Vagina (tissue), 2 donors: ENCODE measurements at regions not wholly inside any gene's neighbourhood (a gene's known extent, or its start where the extent isn't known, plus 50 kb on each side); places are given as distances from the start of the nearest gene placed in this dataset.

Experiments used
- DNase-seq, 2 donors: peaks; one replicate each; pipeline ENCODE4 v3.0.0-alpha.2; 2017; ENCODE audit errors: extremely low spot score in 2 of 2
- H3K27ac ChIP-seq: fragments of 200-600 bp; sonication (generic); one replicate; pipeline ENCODE4 v1.5.1; 2019
- H3K27me3 ChIP-seq: fragments of 200-600 bp; sonication (generic); one replicate; pipeline ENCODE4 v1.5.1; 2019
- H3K36me3 ChIP-seq, 2 donors: fragments of 200-600 bp; sonication (generic); one replicate each; pipeline ENCODE4 v1.5.1; 2017 to 2019
- H3K4me1 ChIP-seq: fragments of 200-600 bp; sonication (generic); one replicate; pipeline ENCODE4 v1.5.1; 2019
- H3K4me3 ChIP-seq, 2 donors: fragments of 200-600 bp; sonication (generic); 1 replicate in 1 of 2; 2 replicates in 1 of 2; pipeline ENCODE4 v1.5.1; 2016 to 2019
- H3K9me3 ChIP-seq: fragments of 200-600 bp; sonication (generic); one replicate; pipeline ENCODE4 v1.5.1; 2019
- CTCF ChIP-seq, 3 experiments: fragments of 450-650 bp in 2 of 3; fragments of 200-600 bp in 1 of 3; sonication (generic) in 1 of 3; IDR thresholded peaks; one replicate each; pipeline ENCODE4 v1.5.1; 2017 to 2019; ENCODE audit warnings: antibody characterized with exemption in 3 of 3, mild to moderate bottlenecking in 2 of 3, moderate library complexity in 2 of 3
- POLR2A ChIP-seq, 2 donors: fragments of 450-650 bp; IDR thresholded peaks; one replicate each; pipeline ENCODE4 v1.6.1; 2017; ENCODE audit warnings: antibody characterized with exemption in 2 of 2, mild to moderate bottlenecking in 2 of 2, moderate library complexity in 2 of 2
- POLR2AphosphoS5 ChIP-seq, 2 donors: sonication (generic); formaldehyde crosslinking; IDR thresholded peaks; one replicate each; pipeline ENCODE4 v1.9.0; 2017; ENCODE audit warnings: antibody characterized with exemption in 2 of 2, mild to moderate bottlenecking in 2 of 2, low read depth in 1 of 2; ENCODE audit not compliant: insufficient read depth in 1 of 2
- intact Hi-C: fragments of 100-400 bp; cut with DNase I; formaldehyde crosslinking; loops from one replicate; pipeline ENCODE4 v1.15.1; 2023

- DNase-seq = no peak
- Histone ChIP-seq H3K27ac (no peak overlapping the region), H3K4me1 (no peaks in the 10 kb centered on the region), H3K4me3 (no peak overlapping the region), H3K36me3 (no peaks in the 10 kb centered on the region), H3K27me3 (no peaks in the 10 kb centered on the region), H3K9me3 (no peaks in the 10 kb centered on the region)
- TF ChIP-seq CTCF (IDR thresholded peaks at IDR 0.05) = no peak
- TF ChIP-seq POLR2A (IDR thresholded peaks at IDR 0.05) = no peak
- no peak for TF ChIP-seq POLR2AphosphoS5 (IDR thresholded peaks at IDR 0.05; ENCODE audit: insufficient read depth in 1 of 2, low read depth in 1 of 2)
- intact Hi-C loops = no loop called here
Observed at GRCh38 chr6:2396042-2396657, 150.7 kb upstream of the GMDS start.

GRCh38 chr6:2388554-2389324 is 143.3 kb upstream of the GMDS start:
- intact Hi-C loops = no loop called here
- no peak overlapping the region for H3K4me3 ChIP-seq
- TF ChIP-seq POLR2AphosphoS5 (IDR thresholded peaks at IDR 0.05; ENCODE audit: insufficient read depth in 1 of 2, low read depth in 1 of 2) (no peak), POLR2A (IDR thresholded peaks at IDR 0.05) (no peak), CTCF (IDR thresholded peaks at IDR 0.05) (no peak)
- H3K36me3 ChIP-seq = no peaks in the 10 kb centered on the region
- no peaks in the 10 kb centered on the region for H3K9me3 ChIP-seq
- no peak overlapping the region for H3K27ac ChIP-seq
- H3K27me3 ChIP-seq = no peaks in the 10 kb centered on the region
- H3K4me1 ChIP-seq = no peaks in the 10 kb centered on the region
- DNase-seq = no peak

GRCh38 chr6:2387445-2387844 is 142.0 kb upstream of the GMDS start:
- TF ChIP-seq POLR2A (IDR thresholded peaks at IDR 0.05) (no peak), CTCF (IDR thresholded peaks at IDR 0.05) (no peak), POLR2AphosphoS5 (IDR thresholded peaks at IDR 0.05; ENCODE audit: insufficient read depth in 1 of 2, low read depth in 1 of 2) (no peak)
- no peak overlapping the region for H3K4me3 ChIP-seq
- intact Hi-C loops = no loop called here
- DNase-seq = no peak
- no peaks in the 10 kb centered on the region for H3K4me1 ChIP-seq
- H3K27ac ChIP-seq = no peak overlapping the region
- no peaks in the 10 kb centered on the region for H3K9me3 ChIP-seq
- no peaks in the 10 kb centered on the region for H3K27me3 ChIP-seq
- no peaks in the 10 kb centered on the region for H3K36me3 ChIP-seq

GRCh38 chr6:2385471-2385983 is 140.1 kb upstream of the GMDS start:
- Histone ChIP-seq H3K9me3 (no peaks in the 10 kb centered on the region), H3K36me3 (no peaks in the 10 kb centered on the region), H3K4me3 (no peak overlapping the region), H3K27ac (no peak overlapping the region), H3K4me1 (no peaks in the 10 kb centered on the region), H3K27me3 (no peaks in the 10 kb centered on the region)
- intact Hi-C loops = no loop called here
- no peak for TF ChIP-seq POLR2AphosphoS5 (IDR thresholded peaks at IDR 0.05; ENCODE audit: insufficient read depth in 1 of 2, low read depth in 1 of 2)
- no peak for TF ChIP-seq POLR2A (IDR thresholded peaks at IDR 0.05)
- TF ChIP-seq CTCF (IDR thresholded peaks at IDR 0.05) = no peak
- DNase-seq = no peak

- TF ChIP-seq POLR2AphosphoS5 (IDR thresholded peaks at IDR 0.05; ENCODE audit: insufficient read depth in 1 of 2, low read depth in 1 of 2) = no peak
- TF ChIP-seq POLR2A (IDR thresholded peaks at IDR 0.05) = no peak
- TF ChIP-seq CTCF (IDR thresholded peaks at IDR 0.05) = no peak
- Histone ChIP-seq H3K9me3 (no peaks in the 10 kb centered on the region), H3K27ac (no peak overlapping the region), H3K36me3 (no peaks in the 10 kb centered on the region), H3K4me3 (no peak overlapping the region), H3K4me1 (no peaks in the 10 kb centered on the region), H3K27me3 (no peaks in the 10 kb centered on the region)
- no peak for DNase-seq
- intact Hi-C loops = no loop called here
Observed at GRCh38 chr6:2384528-2384927, 139.1 kb upstream of the GMDS start.
